ENCODE measurements at regions not wholly inside any gene's neighbourhood (a gene's known extent, or its start where the extent isn't known, plus 50 kb on each side); places are given as distances from the start of the nearest gene placed in this dataset.

DNA sequence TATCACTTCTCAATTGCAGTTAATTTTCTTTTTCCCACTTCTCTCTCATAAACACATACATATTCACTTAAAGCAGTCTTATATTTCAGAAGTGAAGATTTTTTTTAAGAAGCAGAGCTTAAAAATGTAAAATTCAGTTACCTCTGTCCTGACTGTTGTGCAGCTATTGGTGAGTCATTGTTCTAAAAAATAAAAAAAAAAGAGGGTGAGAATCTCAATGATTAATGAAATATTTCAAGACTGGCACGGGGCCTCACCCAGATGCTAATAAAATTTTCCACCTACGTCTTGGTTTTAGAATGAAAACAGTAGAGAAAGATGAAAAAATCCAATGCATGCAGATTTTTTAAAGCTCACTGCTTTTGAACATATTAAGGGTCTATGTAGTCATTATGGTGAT is 67.7 kb downstream of the RDH14 start:
- WGBS, 4 donors, result 41 to 52% (median 48%) methylated on average over 2 of the region's 2 CpGs
- intact Hi-C loops (cut with DNase I), result no loop called here
- Histone ChIP-seq H3K36me3 (replicated peaks in 1 of 2) (no peaks in the 10 kb centered on the region), H3K9me3 (replicated peaks in 1 of 3) (no peaks in the 10 kb centered on the region), H3K27me3 (peaks cover 4% of the 10 kb centered on the region), H3K27ac (no peak overlapping the region), H3K4me1 (replicated peaks in 1 of 2) (no peaks in the 10 kb centered on the region), H3K4me3 (no peak overlapping the region)
- no peak for DNase-seq
- TF ChIP-seq, protein P1, sequence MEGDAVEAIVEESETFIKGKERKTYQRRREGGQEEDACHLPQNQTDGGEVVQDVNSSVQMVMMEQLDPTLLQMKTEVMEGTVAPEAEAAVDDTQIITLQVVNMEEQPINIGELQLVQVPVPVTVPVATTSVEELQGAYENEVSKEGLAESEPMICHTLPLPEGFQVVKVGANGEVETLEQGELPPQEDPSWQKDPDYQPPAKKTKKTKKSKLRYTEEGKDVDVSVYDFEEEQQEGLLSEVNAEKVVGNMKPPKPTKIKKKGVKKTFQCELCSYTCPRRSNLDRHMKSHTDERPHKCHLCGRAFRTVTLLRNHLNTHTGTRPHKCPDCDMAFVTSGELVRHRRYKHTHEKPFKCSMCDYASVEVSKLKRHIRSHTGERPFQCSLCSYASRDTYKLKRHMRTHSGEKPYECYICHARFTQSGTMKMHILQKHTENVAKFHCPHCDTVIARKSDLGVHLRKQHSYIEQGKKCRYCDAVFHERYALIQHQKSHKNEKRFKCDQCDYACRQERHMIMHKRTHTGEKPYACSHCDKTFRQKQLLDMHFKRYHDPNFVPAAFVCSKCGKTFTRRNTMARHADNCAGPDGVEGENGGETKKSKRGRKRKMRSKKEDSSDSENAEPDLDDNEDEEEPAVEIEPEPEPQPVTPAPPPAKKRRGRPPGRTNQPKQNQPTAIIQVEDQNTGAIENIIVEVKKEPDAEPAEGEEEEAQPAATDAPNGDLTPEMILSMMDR (IDR thresholded peaks at IDR 0.05), result no peak
- no peak for TF ChIP-seq POLR2A (IDR thresholded peaks at IDR 0.05)

DNA sequence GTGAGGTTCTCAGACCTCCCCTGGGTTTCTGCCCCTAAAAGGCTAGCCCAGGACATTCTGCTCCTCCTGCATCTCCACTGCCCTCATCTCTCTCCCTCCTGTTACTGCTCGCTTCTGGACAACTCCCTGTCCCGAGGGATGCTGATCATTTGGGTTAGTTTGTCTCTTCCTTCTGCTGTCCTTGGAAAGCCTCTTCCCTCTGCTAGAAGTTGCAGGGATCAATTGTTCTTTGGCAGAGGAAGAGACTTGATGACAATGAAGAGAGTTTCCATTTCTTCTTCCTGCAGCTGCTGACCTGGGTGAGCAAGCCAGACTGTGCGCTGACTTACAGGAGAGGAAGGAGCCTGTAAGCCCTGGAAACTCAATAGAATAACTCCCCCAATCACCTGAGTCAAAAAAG is 68.9 kb downstream of the RDH14 start:
- H3K4me1 ChIP-seq (replicated peaks in 1 of 2), result no peaks in the 10 kb centered on the region
- no peaks in the 10 kb centered on the region for H3K9me3 ChIP-seq (replicated peaks in 1 of 3)
- H3K4me3 ChIP-seq, result no peak overlapping the region
- no peak for TF ChIP-seq POLR2A (IDR thresholded peaks at IDR 0.05)
- TF ChIP-seq, protein P1 (IDR thresholded peaks at IDR 0.05), result no peak
- intact Hi-C loops (cut with DNase I), result no loop called here
- peaks cover 4% of the 10 kb centered on the region for H3K27me3 ChIP-seq
- 72 to 83% (median 80%) methylated on average over 3 of the region's 3 CpGs for WGBS, 4 donors
- no peak overlapping the region for H3K27ac ChIP-seq
- no peak for DNase-seq
- H3K36me3 ChIP-seq (replicated peaks in 1 of 2), result no peaks in the 10 kb centered on the region

DNA sequence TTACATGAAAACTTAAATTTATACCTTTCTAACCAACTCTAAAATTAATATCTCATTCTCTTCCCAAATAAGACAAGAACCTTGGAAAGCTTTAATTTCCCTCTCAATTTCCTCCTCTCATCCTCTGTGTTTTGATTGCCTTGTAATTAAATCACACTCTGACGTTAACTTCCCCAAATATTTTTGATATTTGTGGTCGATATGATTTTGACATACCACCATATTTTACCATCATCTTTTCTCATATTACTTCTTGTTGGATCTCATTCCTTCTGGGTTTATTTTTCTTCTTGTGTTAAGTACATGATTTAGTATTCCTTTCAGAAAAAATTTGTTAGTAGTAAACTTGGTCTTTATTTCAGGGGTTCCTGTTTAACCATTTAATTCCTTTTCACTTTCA is 69.6 kb downstream of the RDH14 start:
- Histone ChIP-seq H3K9me3 (replicated peaks in 1 of 3) (no peaks in the 10 kb centered on the region), H3K27ac (no peak overlapping the region), H3K27me3 (peaks cover 4% of the 10 kb centered on the region), H3K4me3 (no peak overlapping the region), H3K4me1 (replicated peaks in 1 of 2) (no peaks in the 10 kb centered on the region), H3K36me3 (replicated peaks in 1 of 2) (no peaks in the 10 kb centered on the region)
- intact Hi-C loops (cut with DNase I), result no loop called here
- 52 to 62% (median 59%) methylated on average over 2 of the region's 2 CpGs for WGBS, 4 donors
- TF ChIP-seq POLR2A (IDR thresholded peaks at IDR 0.05), result no peak
- TF ChIP-seq, protein P1 (IDR thresholded peaks at IDR 0.05), result no peak
- DNase-seq, result no peak

DNA sequence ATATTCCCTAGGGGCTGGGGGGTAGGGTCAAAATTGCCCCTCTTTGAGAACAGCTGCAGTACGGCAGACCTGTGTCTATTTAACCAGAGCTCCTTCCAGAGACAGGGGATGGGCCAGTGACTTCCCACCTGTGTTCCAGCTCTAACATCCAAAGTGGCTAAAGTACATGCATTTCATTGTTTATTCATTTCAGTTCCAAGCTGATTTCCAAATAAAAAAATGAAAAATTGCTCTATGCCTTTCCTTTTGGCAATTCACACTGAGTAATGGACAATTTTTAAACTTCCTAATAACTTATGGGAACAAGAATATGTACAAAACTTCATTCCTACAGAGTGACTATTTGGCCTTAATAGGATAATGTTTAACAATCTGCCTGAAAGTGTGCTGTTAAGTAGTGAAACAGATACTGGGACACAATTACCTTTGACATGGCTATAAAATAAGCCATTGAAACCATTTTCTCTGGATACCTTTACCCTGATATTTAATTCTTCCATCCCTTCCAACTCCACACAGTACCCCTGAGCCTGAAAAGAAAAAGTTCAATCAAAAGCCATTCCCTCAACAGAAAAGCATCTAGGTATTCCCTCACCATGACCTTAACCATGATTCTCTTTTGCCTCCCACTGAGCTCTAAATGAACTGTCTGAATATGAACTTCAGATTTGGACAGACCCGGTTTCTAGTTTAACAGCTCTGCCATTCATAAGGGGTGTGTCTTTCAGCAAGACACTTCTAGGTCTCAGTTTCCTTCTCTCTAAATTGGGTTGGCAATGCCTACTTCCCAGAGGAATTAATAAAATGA is 73.1 kb downstream of the RDH14 start:
- Histone ChIP-seq H3K27ac (no peak overlapping the region), H3K27me3 (no peaks in the 10 kb centered on the region), H3K9me3 (replicated peaks in 1 of 3) (no peaks in the 10 kb centered on the region), H3K36me3 (replicated peaks in 1 of 2) (no peaks in the 10 kb centered on the region), H3K4me3 (no peak overlapping the region), H3K4me1 (replicated peaks in 1 of 2) (no peaks in the 10 kb centered on the region)
- WGBS, 4 donors, result 82 to 94% (median 85%) methylated on average over 2 of the region's 2 CpGs
- TF ChIP-seq POLR2A (IDR thresholded peaks at IDR 0.05), result no peak
- TF ChIP-seq, protein P1 (IDR thresholded peaks at IDR 0.05), result no peak
- DNase-seq, result no peak
- intact Hi-C loops (cut with DNase I), result no loop called here
